CD4-positive, alpha-beta memory T cell (primary cell): ENCODE measurements at regions not wholly inside any gene's neighbourhood (a gene's known extent, or its start where the extent isn't known, plus 50 kb on each side); places are given as distances from the start of the nearest gene placed in this dataset.
"Not testable (repeated sequence)": the region's sequence is repeated elsewhere in the genome, so short reads cannot be mapped to it uniquely, and the experiment has no call there.

Source experiments
- CTCF ChIA-PET: fragments of 350-600 bp; sonication (Branson Sonifier 250); formaldehyde crosslinking; loops from one replicate; lab custom pipeline; 2021; ENCODE audit warnings: inconsistent platforms; ENCODE audit not compliant: partially characterized antibody; lab: Charles Lee
- POLR2A ChIA-PET: fragments of 350-600 bp; sonication (Branson Sonifier 250); formaldehyde crosslinking; loops from one replicate; lab custom pipeline; 2021; ENCODE audit not compliant: partially characterized antibody; lab: Charles Lee
- DNase-seq, 5 donors: peaks; one replicate each; pipeline versions ENCODE4 v3.0.0 to v3.0.0-alpha.2; 2020 to 2022; ENCODE audit warnings: mixed read lengths in 1 of 5
- H3K27ac ChIP-seq: one replicate; pipeline ENCODE4 v1.7.0; 2013; ENCODE audit warnings: low read depth, low read length
- H3K27me3 ChIP-seq: 2 replicates; pipeline ENCODE4 v1.7.0; 2013; ENCODE audit warnings: mild to moderate bottlenecking, low read length, moderate library complexity; ENCODE audit not compliant: insufficient read depth
- H3K36me3 ChIP-seq: 2 replicates; pipeline ENCODE4 v1.7.0; 2013; ENCODE audit warnings: mild to moderate bottlenecking, low read length, moderate library complexity; ENCODE audit not compliant: insufficient read depth
- H3K4me1 ChIP-seq: 2 replicates; pipeline ENCODE4 v1.7.0; 2013; ENCODE audit warnings: mild to moderate bottlenecking, low read length, moderate library complexity; ENCODE audit not compliant: insufficient read depth
- H3K4me3 ChIP-seq, 2 donors: one replicate each; pipeline ENCODE4 v1.7.0; 2013; ENCODE audit warnings: low read length in 2 of 2, mild to moderate bottlenecking in 1 of 2
- H3K9me3 ChIP-seq, 2 donors: one replicate each; pipeline ENCODE4 v1.7.0; 2013; ENCODE audit warnings: low read length in 2 of 2, control low read depth in 1 of 2; ENCODE audit not compliant: control insufficient read depth in 1 of 2
- H3K27ac Mint-ChIP-seq, 7 donors: one replicate each; pipeline ENCODE4 v1.8.0; 2020 to 2021; ENCODE audit warnings: mixed read lengths in 7 of 7, mild to moderate bottlenecking in 6 of 7, inconsistent platforms in 3 of 7, moderate library complexity in 3 of 7
- H3K27me3 Mint-ChIP-seq, 2 donors: one replicate each; pipeline ENCODE4 v1.8.0; 2020 to 2021; ENCODE audit warnings: mixed read lengths in 2 of 2
- H3K36me3 Mint-ChIP-seq, 2 donors: one replicate each; pipeline ENCODE4 v1.8.0; 2020 to 2021; ENCODE audit warnings: mixed read lengths in 2 of 2, inconsistent platforms in 1 of 2, mild to moderate bottlenecking in 1 of 2
- H3K4me1 Mint-ChIP-seq, 4 donors: one replicate each; pipeline ENCODE4 v1.8.0; 2020 to 2021; ENCODE audit warnings: mixed read lengths in 4 of 4, mild to moderate bottlenecking in 1 of 4
- H3K4me3 Mint-ChIP-seq, 8 donors: one replicate each; pipeline ENCODE4 v1.8.0; 2020 to 2021; ENCODE audit warnings: mixed read lengths in 8 of 8, mild to moderate bottlenecking in 7 of 8, moderate library complexity in 6 of 8, inconsistent platforms in 3 of 8
- H3K9me3 Mint-ChIP-seq, 8 donors: one replicate each; pipeline ENCODE4 v1.8.0; 2020 to 2021; ENCODE audit warnings: mixed read lengths in 8 of 8, mild to moderate bottlenecking in 5 of 8, inconsistent platforms in 3 of 8, moderate library complexity in 1 of 8
- intact Hi-C: fragments of 100-400 bp; cut with micrococcal nuclease; formaldehyde crosslinking; loops from one replicate; pipeline ENCODE4 v1.15.1; 2023

DNA sequence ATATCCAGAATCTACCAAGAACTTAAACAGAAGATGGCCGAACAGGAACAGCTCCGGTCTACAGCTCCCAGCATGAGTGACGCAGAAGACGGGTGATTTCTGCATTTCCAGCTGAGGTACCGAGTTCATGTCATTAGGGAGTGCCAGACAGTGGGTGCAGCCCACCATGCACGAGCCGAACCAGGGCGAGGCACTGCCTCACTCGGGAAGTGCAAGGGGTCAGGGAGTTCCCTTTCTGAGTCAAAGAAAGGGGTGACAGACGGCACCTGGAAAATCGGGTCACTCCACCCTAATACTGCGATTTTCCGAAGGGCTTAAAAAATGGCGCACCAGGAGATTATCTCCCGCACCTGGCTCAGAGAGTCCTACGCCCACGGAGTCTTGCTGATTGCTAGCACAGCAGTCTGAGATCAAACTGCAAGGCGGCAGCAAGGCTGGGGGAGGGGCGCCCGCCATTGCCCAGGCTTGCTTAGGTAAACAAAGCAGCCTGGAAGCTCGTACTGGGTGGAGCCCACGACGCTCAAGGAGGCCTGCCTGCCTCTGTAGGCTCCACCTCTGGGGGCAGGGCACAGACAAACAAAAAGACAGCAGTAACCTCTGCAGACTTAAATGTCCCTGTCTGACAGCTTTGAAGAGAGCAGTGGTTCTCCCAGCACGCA, 267.4 kb downstream of the HINT1 start:
- H3K27me3 ChIP-seq, CTCF ChIA-PET, DNase-seq, H3K9me3 ChIP-seq, H3K27ac Mint-ChIP-seq, H3K36me3 Mint-ChIP-seq, POLR2A ChIA-PET, H3K4me1 ChIP-seq, intact Hi-C loops, H3K4me3 ChIP-seq, H3K4me1 Mint-ChIP-seq, H3K4me3 Mint-ChIP-seq, H3K36me3 ChIP-seq, H3K27ac ChIP-seq: not testable (repeated sequence)
- H3K9me3 Mint-ChIP-seq: peaks cover 5 to 27% (median 12%) of the 10 kb centered on the region in 8 donors
- H3K27me3 Mint-ChIP-seq: peaks cover 14 to 27% of the 10 kb centered on the region in 2 donors

DNA sequence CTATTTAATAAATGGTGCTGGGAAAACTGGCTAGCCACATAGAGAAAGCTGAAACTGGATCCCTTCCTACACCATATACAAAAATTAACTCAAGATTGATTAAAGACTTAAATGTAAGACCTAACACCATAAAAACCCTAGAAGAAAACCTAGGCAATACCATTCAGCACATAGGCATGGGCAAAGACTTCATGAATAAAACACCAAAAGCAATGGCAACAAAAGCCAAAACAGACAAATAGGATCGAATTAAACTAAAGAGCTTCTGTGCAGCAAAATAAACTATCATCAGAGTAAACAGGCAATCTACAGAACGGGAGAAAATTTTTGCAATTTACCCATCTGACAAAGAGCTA, 267.9 kb downstream of the HINT1 start:
- H3K27me3 ChIP-seq, intact Hi-C loops, H3K9me3 ChIP-seq, H3K36me3 Mint-ChIP-seq, CTCF ChIA-PET, H3K4me3 Mint-ChIP-seq, H3K4me1 Mint-ChIP-seq, POLR2A ChIA-PET, H3K36me3 ChIP-seq, H3K4me1 ChIP-seq, H3K4me3 ChIP-seq, DNase-seq, H3K27ac ChIP-seq, H3K27ac Mint-ChIP-seq: not testable (repeated sequence)
- peaks cover 5 to 22% (median 9%) of the 10 kb centered on the region in 8 donors for H3K9me3 Mint-ChIP-seq
- H3K27me3 Mint-ChIP-seq: peaks cover 18 to 30% of the 10 kb centered on the region in 2 donors

DNA sequence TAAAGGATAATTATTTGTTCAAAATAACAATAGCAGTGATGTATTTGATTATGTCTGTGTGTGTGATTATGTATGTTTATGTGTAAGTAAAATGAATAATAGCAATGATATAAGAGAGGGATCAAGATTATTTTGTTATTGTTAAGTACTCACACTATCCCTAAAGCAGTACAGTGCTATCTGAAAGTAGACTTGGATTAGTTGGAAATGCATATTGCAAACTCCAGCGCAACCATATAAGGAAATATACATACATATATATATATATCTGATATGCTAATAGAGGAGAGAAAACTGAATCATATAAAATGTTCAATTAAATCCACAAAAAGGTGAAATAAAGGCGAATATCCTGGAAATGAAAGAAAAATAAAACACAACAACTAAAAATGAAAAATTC, 268.4 kb downstream of the HINT1 start:
- no peaks in the 10 kb centered on the region for H3K9me3 ChIP-seq
- Mint-ChIP-seq H3K4me3 (no peak overlapping the region), H3K36me3 (no peaks in the 10 kb centered on the region), H3K4me1 (no peaks in the 10 kb centered on the region), H3K9me3 (peaks cover 5 to 16% (median 7%) of the 10 kb centered on the region in 8 donors), H3K27ac (no peak overlapping the region), H3K27me3 (peaks cover 19 to 30% of the 10 kb centered on the region in 2 donors)
- intact Hi-C loops: no loop called here
- ChIA-PET POLR2A (no interaction called here), CTCF (no interaction called here)
- no peaks in the 10 kb centered on the region for H3K4me1 ChIP-seq
- no peak overlapping the region for H3K27ac ChIP-seq
- H3K27me3 ChIP-seq: no peaks in the 10 kb centered on the region
- DNase-seq: no peak
- no peaks in the 10 kb centered on the region for H3K36me3 ChIP-seq
- no peak overlapping the region for H3K4me3 ChIP-seq

DNA sequence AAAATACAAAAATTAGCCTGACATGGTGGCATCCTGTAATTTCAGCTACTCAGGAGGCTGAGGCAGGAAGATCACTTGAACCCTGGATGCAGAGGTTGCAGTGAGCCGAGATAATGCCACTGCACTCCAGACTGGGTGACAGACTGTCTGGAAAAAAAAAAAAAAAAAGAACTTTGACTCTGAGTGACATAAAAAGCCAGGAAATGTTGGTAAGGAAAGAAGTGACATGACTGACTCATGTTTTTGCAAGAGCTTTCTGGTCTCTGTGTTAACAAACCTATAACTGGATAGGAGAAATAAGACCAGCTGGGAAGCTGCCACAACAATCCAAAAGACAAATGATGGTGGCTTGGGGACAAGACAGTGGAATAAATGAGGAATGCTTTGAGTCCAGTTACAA, 272.1 kb downstream of the HINT1 start:
- intact Hi-C loops: no loop called here
- peaks cover 3 to 14% (median 6%) of the 10 kb centered on the region in 8 donors for H3K9me3 Mint-ChIP-seq
- H3K27me3 ChIP-seq: no peaks in the 10 kb centered on the region
- no peak overlapping the region for H3K4me3 Mint-ChIP-seq
- peaks cover 27 to 38% of the 10 kb centered on the region in 2 donors for H3K27me3 Mint-ChIP-seq
- ChIA-PET CTCF (no interaction called here), POLR2A (interaction anchor here (0.6 kb wide), 1 partner anchor 89 kb away, joined by 3 read pairs; no protein-coding TSS in a partner anchor)
- no peaks in the 10 kb centered on the region for H3K9me3 ChIP-seq
- no peak overlapping the region for H3K27ac ChIP-seq
- no peaks in the 10 kb centered on the region for H3K36me3 ChIP-seq
- DNase-seq: no peak
- no peaks in the 10 kb centered on the region for H3K36me3 Mint-ChIP-seq
- H3K4me1 Mint-ChIP-seq: no peaks in the 10 kb centered on the region
- H3K4me1 ChIP-seq: no peaks in the 10 kb centered on the region
- H3K4me3 ChIP-seq: no peak overlapping the region
- no peak overlapping the region for H3K27ac Mint-ChIP-seq

DNA sequence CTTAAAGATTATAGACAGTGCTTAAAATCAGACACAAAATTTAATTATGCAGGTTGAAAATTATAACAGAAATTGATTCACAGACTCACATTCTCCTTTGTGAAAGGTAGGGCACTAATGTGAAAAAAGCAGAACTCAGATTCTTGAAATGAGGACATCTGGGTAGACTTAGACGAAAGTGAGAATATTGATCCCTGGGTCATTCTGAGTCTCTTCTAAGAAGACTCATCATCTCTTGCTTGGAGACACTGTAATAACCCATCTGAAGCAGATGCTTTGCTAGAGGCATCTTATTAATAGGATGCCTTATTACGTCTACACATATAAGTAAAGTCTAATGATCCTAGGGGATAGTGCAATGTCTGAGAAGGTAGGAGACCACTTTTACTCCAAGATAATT, 274.4 kb downstream of the HINT1 start:
- H3K36me3 Mint-ChIP-seq: no peaks in the 10 kb centered on the region
- no peak for DNase-seq
- Histone ChIP-seq H3K36me3 (no peaks in the 10 kb centered on the region), H3K4me1 (no peaks in the 10 kb centered on the region), H3K4me3 (no peak overlapping the region), H3K27me3 (no peaks in the 10 kb centered on the region), H3K9me3 (no peaks in the 10 kb centered on the region), H3K27ac (no peak overlapping the region)
- peaks cover 0 to 14% (median 6%) of the 10 kb centered on the region in 8 donors for H3K9me3 Mint-ChIP-seq
- no peak overlapping the region for H3K27ac Mint-ChIP-seq
- ChIA-PET POLR2A (no interaction called here), CTCF (interaction anchor here (0.6 kb wide), 1 partner anchor 97 kb away, joined by 3 read pairs; no protein-coding TSS in a partner anchor)
- H3K27me3 Mint-ChIP-seq: peaks cover 32% of the 10 kb centered on the region in 2 donors
- intact Hi-C loops: no loop called here
- no peak overlapping the region for H3K4me3 Mint-ChIP-seq
- peaks cover 0 to 6% (median 5%) of the 10 kb centered on the region in 4 donors for H3K4me1 Mint-ChIP-seq

DNA sequence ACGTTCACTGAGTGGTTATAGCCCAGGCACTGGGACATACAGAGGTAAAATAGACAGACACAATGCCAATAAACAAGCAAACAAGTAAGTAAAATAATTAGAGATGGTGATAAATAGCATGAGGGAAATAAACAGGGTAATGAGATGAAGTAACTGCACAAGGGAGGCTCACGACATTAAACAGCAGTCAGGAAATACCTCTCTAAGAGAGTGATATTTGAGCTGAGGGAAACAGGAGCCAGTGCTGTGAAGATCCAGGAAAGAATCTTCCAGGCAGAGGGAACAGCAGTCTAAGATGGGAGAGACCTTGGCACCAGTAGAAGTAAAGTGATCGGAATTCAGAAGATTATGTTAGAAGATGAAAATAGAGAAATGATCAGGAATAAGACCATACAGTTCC, 279.4 kb downstream of the HINT1 start:
- no peaks in the 10 kb centered on the region for H3K36me3 ChIP-seq
- Mint-ChIP-seq H3K4me3 (no peak overlapping the region), H3K9me3 (no peaks in the 10 kb centered on the region), H3K27ac (no peak overlapping the region), H3K27me3 (peaks cover 10 to 11% of the 10 kb centered on the region in 2 donors), H3K4me1 (peaks cover 0 to 7% (median 5%) of the 10 kb centered on the region in 4 donors), H3K36me3 (no peaks in the 10 kb centered on the region)
- H3K4me3 ChIP-seq: no peak overlapping the region
- H3K9me3 ChIP-seq: no peaks in the 10 kb centered on the region
- no peak for DNase-seq
- no peak overlapping the region for H3K27ac ChIP-seq
- ChIA-PET CTCF (no interaction called here), POLR2A (no interaction called here)
- H3K4me1 ChIP-seq: no peaks in the 10 kb centered on the region
- H3K27me3 ChIP-seq: no peaks in the 10 kb centered on the region
- intact Hi-C loops: no loop called here

DNA sequence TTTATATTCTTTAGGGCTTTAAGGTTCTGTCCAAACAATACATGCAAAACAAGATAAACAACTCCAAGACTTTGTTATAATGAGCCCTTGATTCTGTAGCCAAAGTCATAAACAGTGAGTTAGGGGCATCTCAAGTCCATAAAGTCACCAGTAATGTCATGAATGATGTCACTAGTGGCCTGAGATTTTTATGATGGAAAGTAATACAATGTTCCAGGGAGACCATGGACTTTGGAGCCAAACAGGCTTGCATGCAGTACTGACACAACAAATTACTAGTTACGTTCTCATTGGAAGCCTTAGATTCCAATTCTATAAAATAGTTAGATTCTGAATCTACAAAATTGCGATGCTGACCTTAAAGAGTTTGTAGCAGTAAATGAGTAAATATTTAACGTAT, 280.0 kb downstream of the HINT1 start:
- H3K27me3 ChIP-seq: no peaks in the 10 kb centered on the region
- CTCF ChIA-PET: no interaction called here

More for the DNA sequence above, 280.0 kb downstream of the HINT1 start:
- Mint-ChIP-seq H3K27me3 (peaks cover 10% of the 10 kb centered on the region in 2 donors), H3K36me3 (no peaks in the 10 kb centered on the region), H3K4me3 (no peak overlapping the region), H3K9me3 (no peaks in the 10 kb centered on the region), H3K4me1 (peaks cover 0 to 7% (median 5%) of the 10 kb centered on the region in 4 donors), H3K27ac (no peak overlapping the region)
- DNase-seq: no peak
- Histone ChIP-seq H3K36me3 (no peaks in the 10 kb centered on the region), H3K4me1 (no peaks in the 10 kb centered on the region), H3K27ac (no peak overlapping the region), H3K4me3 (no peak overlapping the region), H3K9me3 (no peaks in the 10 kb centered on the region)
- intact Hi-C loops: no loop called here
- POLR2A ChIA-PET: no interaction called here
